ENCODE measurements at regions not wholly inside any gene's neighbourhood (a gene's known extent, or its start where the extent isn't known, plus 50 kb on each side); places are given as distances from the start of the nearest gene placed in this dataset.

DNA sequence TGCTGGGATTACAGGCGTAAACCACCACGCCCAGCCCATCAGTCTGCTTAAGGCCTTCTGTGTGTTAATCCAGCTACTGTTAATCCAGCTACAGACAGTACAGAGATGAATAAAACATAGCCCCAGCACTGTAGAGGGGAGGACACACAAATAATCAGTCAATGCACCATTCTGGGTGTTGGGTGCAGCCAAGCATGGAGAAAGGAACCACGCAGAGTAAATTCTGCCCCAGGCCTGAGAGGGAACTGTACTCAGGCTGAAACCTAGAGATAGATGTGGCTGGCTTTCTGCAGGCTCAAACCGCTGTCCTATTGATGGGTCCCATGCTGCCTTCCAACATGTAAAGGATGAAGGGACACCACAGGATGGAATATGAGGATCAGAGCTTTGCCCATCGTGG, 136.8 kb upstream of the IGSF21 start:
- no peaks in the 10 kb centered on the region for H3K4me1 ChIP-seq (ENCODE audit: insufficient read depth, low read length, poor library complexity, severe bottlenecking)
- no peaks in the 10 kb centered on the region for H3K9me2 ChIP-seq (replicated peaks; ENCODE audit: low read depth, low read length)
- H2AFZ ChIP-seq (ENCODE audit: low read length): no peak overlapping the region
- no peaks in the 10 kb centered on the region for H3F3A ChIP-seq (ENCODE audit: low read depth)
- H3K79me2 ChIP-seq (ENCODE audit: insufficient read depth, low read length): no peaks in the 10 kb centered on the region
- H4K20me1 ChIP-seq (ENCODE audit: insufficient read depth, low read length, poor library complexity, severe bottlenecking): no peaks in the 10 kb centered on the region
- H3K36me3 ChIP-seq (ENCODE audit: insufficient read depth, low read length): no peaks in the 10 kb centered on the region
- TF ChIP-seq, protein P1, sequence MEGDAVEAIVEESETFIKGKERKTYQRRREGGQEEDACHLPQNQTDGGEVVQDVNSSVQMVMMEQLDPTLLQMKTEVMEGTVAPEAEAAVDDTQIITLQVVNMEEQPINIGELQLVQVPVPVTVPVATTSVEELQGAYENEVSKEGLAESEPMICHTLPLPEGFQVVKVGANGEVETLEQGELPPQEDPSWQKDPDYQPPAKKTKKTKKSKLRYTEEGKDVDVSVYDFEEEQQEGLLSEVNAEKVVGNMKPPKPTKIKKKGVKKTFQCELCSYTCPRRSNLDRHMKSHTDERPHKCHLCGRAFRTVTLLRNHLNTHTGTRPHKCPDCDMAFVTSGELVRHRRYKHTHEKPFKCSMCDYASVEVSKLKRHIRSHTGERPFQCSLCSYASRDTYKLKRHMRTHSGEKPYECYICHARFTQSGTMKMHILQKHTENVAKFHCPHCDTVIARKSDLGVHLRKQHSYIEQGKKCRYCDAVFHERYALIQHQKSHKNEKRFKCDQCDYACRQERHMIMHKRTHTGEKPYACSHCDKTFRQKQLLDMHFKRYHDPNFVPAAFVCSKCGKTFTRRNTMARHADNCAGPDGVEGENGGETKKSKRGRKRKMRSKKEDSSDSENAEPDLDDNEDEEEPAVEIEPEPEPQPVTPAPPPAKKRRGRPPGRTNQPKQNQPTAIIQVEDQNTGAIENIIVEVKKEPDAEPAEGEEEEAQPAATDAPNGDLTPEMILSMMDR (conservative IDR thresholded peaks at IDR 0.05; ENCODE audit: low read length): no peak
- no peak for TF ChIP-seq EZH2phosphoT487 (IDR thresholded peaks at IDR 0.05; ENCODE audit: borderline replicate concordance)
- H3K4me3 ChIP-seq (ENCODE audit: low read length, poor library complexity, severe bottlenecking): no peak overlapping the region
- H3K9ac ChIP-seq (ENCODE audit: low read depth, low read length, poor library complexity, severe bottlenecking): no peak overlapping the region
- H3K4me2 ChIP-seq (ENCODE audit: low read depth, low read length, poor library complexity, severe bottlenecking): no peak overlapping the region
- H3K27me3 ChIP-seq (ENCODE audit: insufficient read depth, low read length, poor library complexity, severe bottlenecking): no peaks in the 10 kb centered on the region
- H3K9me3 ChIP-seq (ENCODE audit: insufficient read depth, low read depth, low read length): no peaks in the 10 kb centered on the region

DNA sequence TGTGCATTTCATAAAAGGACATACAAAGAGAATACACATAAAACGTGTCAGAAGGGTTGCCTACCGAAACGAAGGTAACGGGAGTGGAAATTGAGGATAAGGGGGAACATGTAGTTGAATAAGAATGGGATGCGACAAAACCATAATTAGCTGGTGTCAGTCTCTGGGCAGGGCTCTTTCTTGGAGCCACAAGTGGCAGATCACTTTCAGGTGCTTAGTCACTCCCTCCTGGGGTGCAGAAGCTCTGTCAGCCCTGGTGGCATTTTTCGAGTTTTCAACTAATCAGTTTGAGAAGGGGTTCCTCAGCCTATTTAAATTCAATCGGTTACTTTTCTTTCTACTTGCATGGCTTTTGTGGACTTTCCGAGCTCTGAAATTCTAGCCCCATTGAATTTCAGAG, 133.9 kb upstream of the IGSF21 start:
- H3K36me3 ChIP-seq (ENCODE audit: insufficient read depth, low read length): no peaks in the 10 kb centered on the region

DNA sequence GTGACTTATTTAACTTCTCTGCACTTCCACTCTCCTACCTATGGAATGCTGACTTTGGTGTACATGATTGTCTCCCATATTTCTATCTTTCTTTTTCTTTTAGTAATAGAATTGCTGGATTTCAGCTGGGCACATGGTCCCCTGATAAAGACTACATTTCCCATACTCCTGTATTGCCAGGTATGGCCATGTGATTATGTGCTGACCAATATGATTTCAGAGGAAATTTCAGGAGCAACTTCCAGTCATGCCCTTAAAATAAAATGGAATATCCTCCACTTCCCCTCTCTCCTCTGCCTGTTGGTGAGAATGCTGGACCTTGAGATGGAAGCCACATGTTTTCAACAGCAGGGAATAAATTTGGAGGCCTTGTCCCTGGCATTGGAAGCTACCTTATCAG, 130.7 kb upstream of the IGSF21 start:
- no peaks in the 10 kb centered on the region for H3K9me3 ChIP-seq (ENCODE audit: insufficient read depth, low read depth, low read length)
- H2AFZ ChIP-seq (ENCODE audit: low read length): no peak overlapping the region
- no peaks in the 10 kb centered on the region for H3K27me3 ChIP-seq (ENCODE audit: insufficient read depth, low read length, poor library complexity, severe bottlenecking)
- no peaks in the 10 kb centered on the region for H3K4me1 ChIP-seq (ENCODE audit: insufficient read depth, low read length, poor library complexity, severe bottlenecking)
- no peaks in the 10 kb centered on the region for H4K20me1 ChIP-seq (ENCODE audit: insufficient read depth, low read length, poor library complexity, severe bottlenecking)
- no peaks in the 10 kb centered on the region for H3F3A ChIP-seq (ENCODE audit: low read depth)
- no peak overlapping the region for H3K4me2 ChIP-seq (ENCODE audit: low read depth, low read length, poor library complexity, severe bottlenecking)
- no peak overlapping the region for H3K9ac ChIP-seq (ENCODE audit: low read depth, low read length, poor library complexity, severe bottlenecking)
- H3K4me3 ChIP-seq (ENCODE audit: low read length, poor library complexity, severe bottlenecking): no peak overlapping the region
- no peaks in the 10 kb centered on the region for H3K79me2 ChIP-seq (ENCODE audit: insufficient read depth, low read length)
- no peaks in the 10 kb centered on the region for H3K9me2 ChIP-seq (replicated peaks; ENCODE audit: low read depth, low read length)
- no peaks in the 10 kb centered on the region for H3K36me3 ChIP-seq (ENCODE audit: insufficient read depth, low read length)
- TF ChIP-seq, protein P1 (conservative IDR thresholded peaks at IDR 0.05; ENCODE audit: low read length): no peak
- no peak for TF ChIP-seq EZH2phosphoT487 (IDR thresholded peaks at IDR 0.05; ENCODE audit: borderline replicate concordance)

More for the DNA sequence above, 133.9 kb upstream of the IGSF21 start:
- Histone ChIP-seq H3K4me3 (ENCODE audit: low read length, poor library complexity, severe bottlenecking) (no peak overlapping the region), H3K9me2 (replicated peaks; ENCODE audit: low read depth, low read length) (no peaks in the 10 kb centered on the region), H3K4me2 (ENCODE audit: low read depth, low read length, poor library complexity, severe bottlenecking) (no peak overlapping the region), H3K79me2 (ENCODE audit: insufficient read depth, low read length) (no peaks in the 10 kb centered on the region), H4K20me1 (ENCODE audit: insufficient read depth, low read length, poor library complexity, severe bottlenecking) (no peaks in the 10 kb centered on the region), H3K27me3 (ENCODE audit: insufficient read depth, low read length, poor library complexity, severe bottlenecking) (no peaks in the 10 kb centered on the region), H3F3A (ENCODE audit: low read depth) (no peaks in the 10 kb centered on the region), H3K9me3 (ENCODE audit: insufficient read depth, low read depth, low read length) (no peaks in the 10 kb centered on the region), H2AFZ (ENCODE audit: low read length) (no peak overlapping the region), H3K4me1 (ENCODE audit: insufficient read depth, low read length, poor library complexity, severe bottlenecking) (no peaks in the 10 kb centered on the region), H3K9ac (ENCODE audit: low read depth, low read length, poor library complexity, severe bottlenecking) (no peak overlapping the region)
- TF ChIP-seq, protein P1 (conservative IDR thresholded peaks at IDR 0.05; ENCODE audit: low read length): no peak
- no peak for TF ChIP-seq EZH2phosphoT487 (IDR thresholded peaks at IDR 0.05; ENCODE audit: borderline replicate concordance)
